RWPE1 (cell line): ENCODE measurements at regions not wholly inside any gene's neighbourhood (a gene's known extent, or its start where the extent isn't known, plus 50 kb on each side); places are given as distances from the start of the nearest gene placed in this dataset.

ENCODE experiments used
- CTCF ChIA-PET: fragments of 350-600 bp; sonication (Branson Sonifier 250); formaldehyde crosslinking; extraction: SDS; loops from one replicate; lab custom pipeline; 2021; lab: Yijun Ruan, JAX
- POLR2A ChIA-PET: fragments of 400-600 bp; formaldehyde crosslinking; extraction: SDS; loops from one replicate; lab custom pipeline; 2020; ENCODE audit warnings: antibody characterized with exemption; ENCODE audit not compliant: low non-redundant PET; lab: Yijun Ruan, JAX
- DNase-seq: peaks from one replicate; pipeline ENCODE4 v3.0.0; 2012; ENCODE audit warnings: low spot score
- H3K27ac ChIP-seq: fragments of 450-650 bp; 2 replicates; pipeline ENCODE4 v1.5.1; 2017
- CTCF ChIP-seq: fragments of 450-650 bp; conservative IDR thresholded peaks from 2 replicates; pipeline ENCODE4 v1.5.1; 2017; ENCODE audit warnings: low read depth, mild to moderate bottlenecking

DNA sequence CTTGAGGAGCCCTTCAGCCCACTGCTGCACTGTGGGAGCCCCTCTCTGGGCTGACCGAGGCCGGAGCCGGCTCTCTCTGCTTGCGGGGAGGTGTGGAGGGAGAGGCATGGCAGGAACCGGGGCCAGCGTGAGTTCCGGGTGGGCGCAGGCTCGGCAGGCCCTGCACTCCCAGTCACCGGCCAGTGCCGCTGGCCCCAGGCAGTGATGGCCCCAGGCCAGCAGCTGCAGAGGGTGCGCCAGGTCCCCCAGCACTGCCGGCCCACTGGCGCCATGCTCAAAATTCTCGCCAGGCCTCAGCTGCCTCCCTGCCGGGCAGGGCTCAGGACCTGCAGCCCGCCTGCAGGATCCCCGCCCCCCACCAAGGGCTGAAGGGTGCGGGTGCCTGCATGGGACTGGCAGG is 128.4 kb upstream of the STARD3NL start:
- no peak for TF ChIP-seq CTCF
- no peak overlapping the region for H3K27ac ChIP-seq
- ChIA-PET POLR2A (no interaction called here), CTCF (no interaction called here)
- DNase-seq: no peak

DNA sequence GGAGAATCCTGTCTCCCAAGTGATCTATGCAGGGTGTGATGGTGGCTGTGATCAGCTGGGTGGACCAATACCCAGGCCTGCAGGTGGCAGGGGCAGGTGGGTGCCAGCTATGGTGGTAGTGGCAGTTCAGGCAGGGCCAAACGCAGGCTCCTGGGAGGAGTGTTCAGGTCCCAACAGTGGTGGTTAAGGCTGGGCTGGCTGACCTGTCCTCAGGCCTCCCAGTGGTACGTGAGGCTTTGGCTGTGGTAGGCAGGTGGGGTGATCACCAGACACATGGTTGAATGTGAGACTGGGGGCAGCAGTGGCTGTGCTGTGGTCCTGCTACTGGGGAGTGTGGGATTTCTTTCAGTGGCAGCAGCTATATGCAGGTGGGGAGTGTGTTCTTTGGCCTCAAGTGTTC is 126.7 kb upstream of the STARD3NL start:
- no peak for TF ChIP-seq CTCF
- CTCF ChIA-PET: no interaction called here
- POLR2A ChIA-PET: no interaction called here
- no peak overlapping the region for H3K27ac ChIP-seq
- no peak for DNase-seq

GRCh38 chr7:38051786-38052185 is 126.3 kb upstream of the STARD3NL start:
- TF ChIP-seq CTCF: no peak
- CTCF ChIA-PET: no interaction called here
- POLR2A ChIA-PET: no interaction called here
- H3K27ac ChIP-seq: no peak overlapping the region
- DNase-seq: no peak

DNA sequence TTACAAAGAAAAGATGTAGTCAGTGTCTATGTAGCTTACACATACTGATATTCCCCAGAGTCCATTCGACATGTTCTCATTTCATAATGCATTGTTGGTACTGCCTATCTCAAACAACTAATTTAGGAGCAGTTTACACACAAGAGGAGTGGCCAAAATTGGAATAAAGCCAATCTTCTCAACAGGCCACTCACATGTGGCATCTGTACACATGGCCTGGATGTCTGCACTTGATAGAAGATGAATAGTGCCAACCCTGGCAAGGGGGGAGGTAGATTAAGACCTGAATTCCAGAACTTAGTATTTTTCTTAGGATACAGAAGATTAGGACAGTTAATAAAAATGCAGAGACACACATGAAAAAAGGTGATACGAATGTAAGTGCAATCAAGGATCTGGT is 125.3 kb upstream of the STARD3NL start:
- H3K27ac ChIP-seq: no peak overlapping the region
- no peak for DNase-seq
- POLR2A ChIA-PET: no interaction called here
- TF ChIP-seq CTCF: no peak
- CTCF ChIA-PET: interaction anchor here (0.6 kb wide), 1 partner anchor 55 kb away, joined by 3 read pairs; no protein-coding TSS in a partner anchor

DNA sequence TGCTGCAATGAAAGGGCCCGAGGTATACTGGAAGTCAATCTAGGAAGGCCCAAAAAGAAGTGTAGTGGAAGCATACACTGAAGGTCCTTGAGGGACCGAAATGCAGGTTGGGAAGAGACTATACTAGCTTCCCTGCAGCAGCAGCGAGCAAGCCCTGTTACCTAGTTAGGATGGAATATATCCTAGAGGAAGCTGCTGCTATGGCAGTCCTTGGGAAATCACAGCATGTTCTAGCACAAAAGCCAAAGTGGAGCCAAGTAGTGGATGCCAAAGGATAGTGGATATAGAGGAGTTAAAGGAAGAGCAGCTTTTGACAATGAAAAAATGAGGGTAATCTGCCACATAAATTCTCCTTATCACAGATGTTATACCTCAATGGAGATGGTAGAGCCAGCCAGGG is 123.8 kb upstream of the STARD3NL start:
- no peak overlapping the region for H3K27ac ChIP-seq
- no peak for TF ChIP-seq CTCF
- no peak for DNase-seq
- POLR2A ChIA-PET: no interaction called here
- CTCF ChIA-PET: no interaction called here

- ChIA-PET POLR2A (no interaction called here), CTCF (interaction anchor here (0.6 kb wide), 1 partner anchor 141 kb away, joined by 3 read pairs; the partner anchor contains the start of gene SFRP4)
- H3K27ac ChIP-seq: no peak overlapping the region
- TF ChIP-seq CTCF: no peak
- no peak for DNase-seq
Observed at GRCh38 chr7:38057829-38058228, 120.2 kb upstream of the STARD3NL start.

DNA sequence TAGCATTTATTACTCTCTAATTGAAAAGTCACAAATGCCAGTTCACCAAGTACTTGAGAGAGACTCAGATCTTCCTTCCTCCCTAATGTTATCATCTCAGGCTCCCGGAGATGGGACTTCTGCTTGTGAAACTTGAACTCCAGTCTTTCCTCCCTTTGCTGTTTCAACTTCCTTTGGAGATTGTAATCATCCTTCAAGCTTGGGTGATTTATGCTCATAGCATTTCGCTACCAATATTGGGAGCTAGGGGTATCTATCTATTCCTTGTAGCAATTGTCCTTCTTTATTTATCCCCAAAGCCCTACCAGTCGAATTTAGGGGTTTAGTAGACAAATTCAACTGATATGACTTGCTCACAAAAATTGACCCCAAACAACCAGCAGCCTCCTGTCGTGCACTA is 117.9 kb upstream of the STARD3NL start:
- no peak for DNase-seq
- CTCF ChIA-PET: no interaction called here
- POLR2A ChIA-PET: no interaction called here
- H3K27ac ChIP-seq: no peak overlapping the region
- no peak for TF ChIP-seq CTCF
